IPS-15b (cell line): ENCODE measurements at regions not wholly inside any gene's neighbourhood (a gene's known extent, or its start where the extent isn't known, plus 50 kb on each side); places are given as distances from the start of the nearest gene placed in this dataset.
"Not testable (repeated sequence)": the region's sequence is repeated elsewhere in the genome, so short reads cannot be mapped to it uniquely, and the experiment has no call there.

Experiments used
- H3K27me3 ChIP-seq: one replicate; pipeline ENCODE4 v1.6.1; 2013; ENCODE audit warnings: low read length; ENCODE audit not compliant: control insufficient read depth, insufficient read depth
- H3K36me3 ChIP-seq: one replicate; pipeline ENCODE4 v1.6.1; 2013; ENCODE audit warnings: low read length; ENCODE audit not compliant: control insufficient read depth, insufficient read depth
- H3K4me1 ChIP-seq: one replicate; pipeline ENCODE4 v1.6.1; 2013; ENCODE audit warnings: mild to moderate bottlenecking, low read length; ENCODE audit not compliant: control insufficient read depth, insufficient read depth
- H3K4me3 ChIP-seq: one replicate; pipeline ENCODE4 v1.5.1; 2013; ENCODE audit warnings: low read depth, low read length
- H3K9ac ChIP-seq: one replicate; pipeline ENCODE4 v1.6.1; 2013; ENCODE audit warnings: low read depth, mild to moderate bottlenecking, low read length
- H3K9me3 ChIP-seq: one replicate; pipeline ENCODE4 v1.6.1; 2013; ENCODE audit warnings: mild to moderate bottlenecking, low read length; ENCODE audit not compliant: control insufficient read depth, insufficient read depth

DNA sequence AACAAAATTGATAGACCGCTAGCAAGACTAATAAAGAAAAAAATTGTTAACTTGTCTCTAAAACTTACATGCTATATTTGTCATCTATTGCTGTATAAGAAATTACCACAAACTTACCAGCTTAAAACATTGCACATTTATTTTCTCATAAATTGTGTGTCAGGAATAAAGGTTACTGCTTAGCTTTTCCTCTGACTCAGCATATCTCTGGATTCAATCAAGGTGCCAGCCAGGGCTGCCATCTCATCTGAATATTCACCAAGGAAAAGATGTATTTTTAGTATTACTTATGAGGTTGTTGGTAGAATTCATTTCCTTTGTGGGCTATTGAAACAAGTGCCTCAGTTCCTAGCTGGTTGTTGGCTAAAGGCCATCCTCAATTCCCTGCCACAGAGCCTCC, 912.6 kb upstream of the NEGR1 start:
- Histone ChIP-seq H3K9ac (no peak overlapping the region), H3K36me3 (no peaks in the 10 kb centered on the region), H3K4me3 (no peak overlapping the region), H3K27me3 (no peaks in the 10 kb centered on the region), H3K9me3 (no peaks in the 10 kb centered on the region), H3K4me1 (no peaks in the 10 kb centered on the region)

DNA sequence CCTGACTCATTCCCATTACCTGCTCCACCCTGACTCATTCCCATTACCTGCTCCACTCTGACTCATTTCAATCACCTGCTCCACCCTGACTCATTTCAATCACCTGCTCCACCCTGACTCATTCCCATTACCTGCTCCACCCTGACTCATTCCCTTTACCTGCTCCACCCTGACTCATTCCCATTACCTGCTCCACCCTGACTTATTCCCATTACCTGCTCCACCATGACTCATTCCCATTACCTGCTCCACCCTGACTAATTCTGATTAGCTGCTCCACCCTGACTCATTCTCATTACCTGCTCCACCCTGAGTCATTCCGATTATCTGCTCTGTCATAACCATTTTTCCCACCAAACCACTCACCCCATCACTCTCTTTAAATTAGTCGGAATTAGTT, 901.2 kb upstream of the NEGR1 start:
- not testable (repeated sequence) for H3K9me3 ChIP-seq

DNA sequence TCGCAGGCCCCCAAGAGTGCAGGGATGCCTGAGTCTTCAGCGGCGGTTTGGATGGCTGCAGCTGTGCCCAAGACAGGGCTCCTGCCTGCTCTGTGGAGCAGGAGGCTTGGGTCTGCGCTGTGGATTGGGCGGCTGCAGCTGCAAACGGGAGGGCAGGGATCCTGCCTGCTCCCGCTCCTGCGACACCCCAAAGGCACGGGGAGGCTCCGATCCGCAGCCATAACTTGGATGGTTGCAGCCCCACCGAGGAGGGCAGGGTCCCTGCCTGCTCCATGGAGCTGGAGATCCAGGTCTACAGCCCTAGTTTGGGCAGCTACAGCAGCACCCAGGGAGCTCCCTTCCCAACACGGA, 898.8 kb upstream of the NEGR1 start:
- no peak overlapping the region for H3K4me3 ChIP-seq
- no peaks in the 10 kb centered on the region for H3K9me3 ChIP-seq
- H3K27me3 ChIP-seq: no peaks in the 10 kb centered on the region
- no peaks in the 10 kb centered on the region for H3K36me3 ChIP-seq
- peaks cover 5% of the 10 kb centered on the region for H3K4me1 ChIP-seq
- H3K9ac ChIP-seq: no peak overlapping the region

More for the DNA sequence above, 901.2 kb upstream of the NEGR1 start:
- not testable (repeated sequence) for H3K9ac ChIP-seq, H3K4me1 ChIP-seq, H3K4me3 ChIP-seq, H3K36me3 ChIP-seq, H3K27me3 ChIP-seq

DNA sequence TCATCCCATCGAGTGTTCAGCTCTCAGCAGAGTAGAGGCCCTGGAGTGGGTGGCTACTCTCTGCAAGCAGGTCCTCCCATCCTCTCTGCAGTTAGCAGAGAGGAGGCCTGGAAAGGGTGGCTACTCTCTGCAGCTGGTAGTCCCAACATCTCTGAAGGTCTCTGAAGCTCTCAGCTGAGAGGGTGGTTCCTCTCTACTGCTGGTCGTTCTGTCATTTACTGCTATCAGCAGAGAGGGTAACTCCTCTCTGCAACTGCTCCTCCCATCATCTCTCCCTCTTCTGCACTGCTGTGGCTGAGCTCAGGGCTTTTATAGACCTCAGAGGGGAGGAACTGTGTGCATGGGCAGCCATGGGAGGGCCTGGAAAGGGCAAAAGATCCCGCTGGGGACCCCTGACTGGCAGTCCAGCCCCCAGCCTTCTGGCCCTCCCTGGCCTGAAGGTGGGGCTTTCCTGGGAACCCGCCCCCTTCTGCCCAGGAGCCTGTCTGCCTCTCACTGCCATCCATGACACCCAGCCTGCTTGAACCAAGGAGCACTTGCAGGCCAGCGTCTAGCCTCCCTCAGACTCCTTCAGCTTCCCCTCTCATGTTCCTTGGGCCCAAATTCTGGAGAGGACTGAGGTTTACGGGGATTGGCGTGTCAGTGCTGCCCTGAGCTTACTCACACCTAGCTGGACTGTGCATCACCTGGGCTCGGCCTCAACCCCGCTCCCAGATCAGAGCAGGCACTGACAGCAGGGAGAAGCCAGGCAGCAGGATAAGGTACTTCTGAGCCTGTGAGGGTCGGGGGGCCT, 898.3 kb upstream of the NEGR1 start:
- no peaks in the 10 kb centered on the region for H3K36me3 ChIP-seq
- H3K9me3 ChIP-seq: no peaks in the 10 kb centered on the region
- no peak overlapping the region for H3K9ac ChIP-seq
- no peaks in the 10 kb centered on the region for H3K27me3 ChIP-seq
- H3K4me1 ChIP-seq: peaks cover 5% of the 10 kb centered on the region
- no peak overlapping the region for H3K4me3 ChIP-seq

- Histone ChIP-seq H3K4me3 (no peak overlapping the region), H3K27me3 (no peaks in the 10 kb centered on the region), H3K4me1 (peaks cover 5% of the 10 kb centered on the region), H3K9ac (no peak overlapping the region), H3K9me3 (no peaks in the 10 kb centered on the region), H3K36me3 (no peaks in the 10 kb centered on the region)
These were observed 894.6 kb upstream of the NEGR1 start for GRCh38 chr1:73176902-73177301.

DNA sequence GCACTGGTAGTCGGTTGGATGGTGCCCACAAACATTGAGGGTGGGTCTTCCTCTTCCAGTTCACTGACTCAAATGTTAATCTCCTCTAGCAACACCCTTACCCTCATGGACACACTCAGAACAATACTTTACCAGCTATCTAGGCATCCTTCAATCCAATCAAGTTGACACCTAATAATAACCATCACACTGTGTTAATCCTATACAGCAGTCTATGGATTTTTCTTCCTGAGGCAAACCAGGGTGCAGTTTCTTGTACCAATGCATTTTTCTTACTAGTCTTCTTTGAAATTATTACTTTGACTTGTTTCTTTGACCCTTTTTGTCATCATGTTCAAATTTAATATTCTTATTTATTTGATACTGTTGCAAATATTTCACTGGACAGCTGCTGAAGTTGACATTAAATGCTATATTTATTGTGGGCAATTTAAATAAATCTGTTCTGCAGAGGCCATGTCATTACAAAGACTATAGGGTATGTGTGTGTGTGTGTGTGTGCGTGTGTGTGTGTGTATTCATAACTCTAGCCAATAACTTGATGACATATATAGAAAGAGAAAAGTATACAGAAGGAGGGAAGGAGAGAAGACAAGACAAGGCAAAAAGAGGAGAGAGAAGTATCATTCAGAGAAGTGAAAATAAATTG, 884.8 kb upstream of the NEGR1 start:
- no peaks in the 10 kb centered on the region for H3K9me3 ChIP-seq
- no peaks in the 10 kb centered on the region for H3K36me3 ChIP-seq
- no peak overlapping the region for H3K4me3 ChIP-seq
- H3K9ac ChIP-seq: no peak overlapping the region
- H3K27me3 ChIP-seq: no peaks in the 10 kb centered on the region
- no peaks in the 10 kb centered on the region for H3K4me1 ChIP-seq

GRCh38 chr1:73162564-73162963, 880.2 kb upstream of the NEGR1 start:
- no peaks in the 10 kb centered on the region for H3K27me3 ChIP-seq
- H3K4me1 ChIP-seq: no peaks in the 10 kb centered on the region
- H3K9me3 ChIP-seq: no peaks in the 10 kb centered on the region
- no peaks in the 10 kb centered on the region for H3K36me3 ChIP-seq
- H3K9ac ChIP-seq: no peak overlapping the region
- no peak overlapping the region for H3K4me3 ChIP-seq

DNA sequence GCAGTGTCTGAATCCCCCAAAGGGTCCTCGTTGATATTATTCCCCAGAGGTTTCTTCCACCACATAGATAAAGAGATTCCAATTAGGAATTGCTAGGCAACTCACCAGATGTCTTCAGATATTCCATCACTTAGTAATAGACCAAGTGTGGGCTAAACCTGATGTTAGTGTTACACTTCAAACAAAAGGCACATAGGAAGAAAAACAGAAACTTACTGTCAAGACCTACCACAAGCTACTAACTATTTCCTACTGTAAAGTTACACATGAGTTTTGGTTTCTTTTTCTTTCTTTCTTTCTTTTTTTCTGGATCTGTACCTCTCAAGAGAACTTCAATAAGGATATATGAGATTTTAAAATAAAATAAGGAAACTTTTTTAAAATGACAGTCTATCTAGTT, 879.1 kb upstream of the NEGR1 start:
- H3K4me3 ChIP-seq: no peak overlapping the region
- H3K36me3 ChIP-seq: no peaks in the 10 kb centered on the region
- no peaks in the 10 kb centered on the region for H3K4me1 ChIP-seq
- no peak overlapping the region for H3K9ac ChIP-seq
- H3K9me3 ChIP-seq: no peaks in the 10 kb centered on the region
- no peaks in the 10 kb centered on the region for H3K27me3 ChIP-seq

GRCh38 chr1:73160759-73161158, 878.4 kb upstream of the NEGR1 start:
- Histone ChIP-seq H3K9ac (no peak overlapping the region), H3K4me3 (no peak overlapping the region), H3K27me3 (no peaks in the 10 kb centered on the region), H3K4me1 (no peaks in the 10 kb centered on the region), H3K9me3 (no peaks in the 10 kb centered on the region), H3K36me3 (no peaks in the 10 kb centered on the region)

GRCh38 chr1:73144311-73144710, 862.0 kb upstream of the NEGR1 start:
- no peaks in the 10 kb centered on the region for H3K4me1 ChIP-seq
- H3K9ac ChIP-seq: no peak overlapping the region
- peaks cover 6% of the 10 kb centered on the region for H3K9me3 ChIP-seq
- no peaks in the 10 kb centered on the region for H3K36me3 ChIP-seq
- no peak overlapping the region for H3K4me3 ChIP-seq
- H3K27me3 ChIP-seq: no peaks in the 10 kb centered on the region

- Histone ChIP-seq H3K27me3 (no peaks in the 10 kb centered on the region), H3K9ac (no peak overlapping the region), H3K4me3 (no peak overlapping the region), H3K4me1 (no peaks in the 10 kb centered on the region), H3K9me3 (no peaks in the 10 kb centered on the region), H3K36me3 (no peaks in the 10 kb centered on the region)
These were observed 854.6 kb upstream of the NEGR1 start for GRCh38 chr1:73136975-73137374.

- Histone ChIP-seq H3K36me3 (no peaks in the 10 kb centered on the region), H3K9ac (no peak overlapping the region), H3K4me3 (no peak overlapping the region), H3K4me1 (no peaks in the 10 kb centered on the region), H3K27me3 (no peaks in the 10 kb centered on the region), H3K9me3 (no peaks in the 10 kb centered on the region)
These were observed 824.6 kb upstream of the NEGR1 start for GRCh38 chr1:73106931-73107330.
